ENCODE measurements at regions not wholly inside any gene's neighbourhood (a gene's known extent, or its start where the extent isn't known, plus 50 kb on each side); places are given as distances from the start of the nearest gene placed in this dataset.

DNA sequence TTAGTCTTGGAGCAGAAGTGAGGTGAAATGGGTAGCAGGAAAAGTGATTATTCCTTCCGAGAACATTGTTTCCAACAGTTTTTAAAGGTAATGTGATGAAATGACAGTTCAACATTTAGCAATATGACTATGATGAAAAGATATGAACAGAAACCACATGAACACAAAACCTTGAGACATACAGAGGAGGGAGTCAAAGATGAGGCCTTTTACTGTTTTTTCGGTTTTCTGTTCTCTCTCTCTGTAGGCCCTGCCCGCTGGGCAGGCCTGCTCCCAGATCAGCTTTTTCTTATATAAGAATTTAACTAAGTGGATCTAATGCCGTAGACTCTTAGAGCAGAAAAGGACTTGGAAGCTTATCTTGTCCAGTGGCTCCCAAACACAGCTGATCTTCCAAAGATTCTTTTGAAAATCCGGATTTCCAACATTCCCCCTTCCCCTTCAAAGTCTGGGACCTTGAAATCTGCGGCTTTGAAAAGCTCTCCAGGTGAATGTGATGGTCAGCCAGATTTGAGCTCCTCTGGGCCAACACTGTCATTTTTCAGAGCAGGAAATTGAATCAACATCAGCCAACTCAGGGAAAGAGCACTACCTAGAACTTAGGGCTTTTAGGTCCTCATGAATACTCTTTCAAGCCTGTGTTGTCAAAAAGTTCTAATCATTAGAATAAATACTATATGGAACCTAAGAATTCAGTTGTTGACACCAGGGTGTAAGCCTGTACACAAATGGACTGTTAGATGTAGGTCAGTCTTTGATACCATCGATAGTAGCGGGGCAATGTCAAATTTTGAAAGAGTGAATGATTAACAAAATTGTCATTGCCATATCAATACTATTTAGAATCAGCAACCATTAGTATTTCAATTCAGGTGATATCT, 372.7 kb downstream of the SHQ1 start:
- TF ChIP-seq POLR2AphosphoS5 (IDR thresholded peaks at IDR 0.05): no peak
- TF ChIP-seq, protein P1, sequence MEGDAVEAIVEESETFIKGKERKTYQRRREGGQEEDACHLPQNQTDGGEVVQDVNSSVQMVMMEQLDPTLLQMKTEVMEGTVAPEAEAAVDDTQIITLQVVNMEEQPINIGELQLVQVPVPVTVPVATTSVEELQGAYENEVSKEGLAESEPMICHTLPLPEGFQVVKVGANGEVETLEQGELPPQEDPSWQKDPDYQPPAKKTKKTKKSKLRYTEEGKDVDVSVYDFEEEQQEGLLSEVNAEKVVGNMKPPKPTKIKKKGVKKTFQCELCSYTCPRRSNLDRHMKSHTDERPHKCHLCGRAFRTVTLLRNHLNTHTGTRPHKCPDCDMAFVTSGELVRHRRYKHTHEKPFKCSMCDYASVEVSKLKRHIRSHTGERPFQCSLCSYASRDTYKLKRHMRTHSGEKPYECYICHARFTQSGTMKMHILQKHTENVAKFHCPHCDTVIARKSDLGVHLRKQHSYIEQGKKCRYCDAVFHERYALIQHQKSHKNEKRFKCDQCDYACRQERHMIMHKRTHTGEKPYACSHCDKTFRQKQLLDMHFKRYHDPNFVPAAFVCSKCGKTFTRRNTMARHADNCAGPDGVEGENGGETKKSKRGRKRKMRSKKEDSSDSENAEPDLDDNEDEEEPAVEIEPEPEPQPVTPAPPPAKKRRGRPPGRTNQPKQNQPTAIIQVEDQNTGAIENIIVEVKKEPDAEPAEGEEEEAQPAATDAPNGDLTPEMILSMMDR (IDR thresholded peaks at IDR 0.05): no peak
